ENCODE measurements at regions not wholly inside any gene's neighbourhood (a gene's known extent, or its start where the extent isn't known, plus 50 kb on each side); places are given as distances from the start of the nearest gene placed in this dataset.

GRCh38 chr2:180075870-180076269, 68.8 kb upstream of the CWC22 start:
- no peak for TF ChIP-seq CTCF (IDR thresholded peaks at IDR 0.05)
- TF ChIP-seq POLR2A (IDR thresholded peaks at IDR 0.05) = no peak

Measured in lower leg skin (tissue), 3 donors.